ENCODE measurements at regions not wholly inside any gene's neighbourhood (a gene's known extent, or its start where the extent isn't known, plus 50 kb on each side); places are given as distances from the start of the nearest gene placed in this dataset.
A peak's percentile ranks its signal among the peaks of the same experiment; 100 is the strongest.

DNA sequence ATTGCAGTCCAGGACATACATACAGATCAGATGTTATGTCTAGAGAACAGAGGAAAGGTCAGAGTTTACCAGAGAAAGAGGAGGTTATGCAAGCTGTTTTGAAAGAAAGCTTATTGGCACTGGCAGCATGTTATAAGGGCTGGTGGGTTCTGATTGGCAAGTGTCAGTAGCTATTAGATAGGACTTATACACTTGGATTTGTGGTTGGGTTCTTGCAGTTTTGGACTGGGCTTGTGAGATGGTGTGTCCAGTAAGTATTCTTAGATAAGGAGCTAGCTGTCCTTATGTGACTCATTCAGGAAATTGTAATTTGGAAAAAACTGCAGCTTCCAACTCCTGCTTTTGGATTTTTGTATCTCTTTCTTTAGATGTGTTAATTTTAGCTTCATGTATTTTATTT, 130.7 kb upstream of the NAMPT start:
- in situ Hi-C loops (cut with HindIII; ENCODE audit: low sequenced_read_pairs), result no loop called here
- DNase-seq (ENCODE audit: low spot score), result no peak

DNA sequence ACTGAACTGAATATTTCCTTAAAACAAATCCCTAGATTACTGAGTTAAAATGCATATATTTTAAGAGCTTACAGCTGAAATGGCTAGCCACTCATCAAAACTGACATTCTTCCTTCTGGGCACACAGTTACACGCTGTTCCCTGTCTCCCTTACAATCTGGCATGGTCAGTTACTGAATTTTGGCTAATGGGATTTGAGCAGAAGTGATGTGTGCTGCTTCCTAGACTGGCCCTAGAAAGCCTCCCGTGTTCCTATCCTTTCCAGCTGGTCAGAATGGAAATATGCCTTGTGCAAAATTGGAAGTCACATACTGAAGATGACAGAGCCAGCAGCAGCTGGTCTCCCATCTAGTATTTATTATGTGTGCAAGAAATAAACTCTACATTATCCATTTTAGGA, 128.7 kb upstream of the NAMPT start:
- DNase-seq (ENCODE audit: low spot score), result peak; percentile 1
- in situ Hi-C loops (cut with HindIII; ENCODE audit: low sequenced_read_pairs), result no loop called here

DNA sequence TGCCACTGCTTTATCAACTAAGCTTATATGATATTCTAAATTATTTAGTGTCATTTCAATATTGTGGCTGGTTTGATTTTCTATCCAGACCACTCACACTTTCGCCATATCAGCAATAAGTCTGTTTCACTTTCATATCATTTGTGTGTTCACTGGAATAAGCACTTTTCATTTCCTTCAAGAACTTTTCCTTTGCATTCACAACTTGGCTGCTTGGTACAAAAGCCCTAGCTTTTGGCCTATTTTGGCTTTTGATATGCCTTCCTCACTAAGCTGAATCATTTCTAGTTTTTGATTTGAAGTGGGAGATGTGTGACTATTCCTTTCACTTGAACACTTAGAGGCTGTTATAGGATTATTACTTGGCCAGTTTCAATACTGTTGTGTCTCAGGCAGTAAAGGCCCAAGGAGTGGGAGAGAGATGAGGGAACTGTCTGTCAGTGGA, 120.9 kb upstream of the NAMPT start:
- in situ Hi-C loops (cut with HindIII; ENCODE audit: low sequenced_read_pairs), result no loop called here
- no peak for DNase-seq (ENCODE audit: low spot score)

DNA sequence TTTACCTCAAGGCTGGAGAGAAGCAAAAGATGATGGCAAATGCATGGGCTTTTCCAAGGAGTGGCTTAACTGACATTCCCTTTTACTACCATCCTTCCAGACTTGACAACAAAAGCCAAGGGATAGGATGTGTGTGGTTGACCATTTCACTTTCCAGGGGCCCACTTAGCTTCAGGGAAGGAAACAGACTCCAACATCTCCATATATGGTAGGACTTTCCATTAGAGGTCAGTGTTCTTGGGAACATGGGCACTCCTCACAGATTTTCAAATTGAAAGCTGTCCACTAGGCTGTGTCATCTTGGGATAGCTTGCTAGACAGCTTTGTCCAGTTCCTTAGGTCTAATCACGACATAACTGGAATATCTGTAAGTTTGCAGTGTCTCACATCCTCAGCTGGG, 118.1 kb upstream of the NAMPT start:
- DNase-seq (ENCODE audit: low spot score), result no peak
- in situ Hi-C loops (cut with HindIII; ENCODE audit: low sequenced_read_pairs), result no loop called here

DNA sequence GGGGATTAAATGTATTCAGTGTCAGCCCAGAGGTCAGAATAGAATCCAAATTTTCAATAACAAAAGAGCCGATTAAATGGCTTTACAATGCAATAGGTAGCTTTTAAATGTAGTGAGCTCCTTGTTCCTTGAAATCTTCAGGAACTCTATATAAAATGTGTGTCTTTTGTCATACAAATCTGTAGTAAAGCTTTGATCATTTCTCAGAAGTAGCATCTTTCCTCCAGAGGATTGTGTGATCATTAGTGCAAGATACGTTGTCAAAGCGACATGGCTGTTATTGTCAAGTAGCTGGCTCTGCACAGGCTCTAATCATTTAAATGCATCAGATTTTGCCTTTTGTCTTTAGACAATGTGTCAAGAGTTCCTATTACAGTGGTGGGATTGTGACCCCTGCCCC, 116.1 kb upstream of the NAMPT start:
- in situ Hi-C loops (cut with HindIII; ENCODE audit: low sequenced_read_pairs), result no loop called here
- DNase-seq (ENCODE audit: low spot score), result no peak

DNA sequence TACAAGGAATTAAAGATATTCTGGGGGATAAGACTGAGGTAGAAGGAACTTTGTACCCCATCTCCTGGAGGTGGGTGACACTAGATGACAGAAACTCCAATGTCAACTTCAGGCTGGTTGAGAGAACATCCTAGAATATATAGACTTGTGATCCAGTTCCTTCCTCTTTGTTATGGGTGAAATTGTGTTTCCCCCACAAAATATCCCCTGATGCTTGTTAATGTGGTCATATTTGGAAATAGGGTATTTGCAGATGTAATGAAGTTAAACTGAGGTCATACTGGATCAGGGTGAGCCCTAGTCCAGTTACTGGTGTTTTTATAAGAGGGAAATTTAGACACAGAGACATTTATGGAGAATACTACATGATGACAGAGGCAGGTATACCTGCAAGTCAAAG, 114.0 kb upstream of the NAMPT start:
- DNase-seq (ENCODE audit: low spot score), result no peak
- in situ Hi-C loops (cut with HindIII; ENCODE audit: low sequenced_read_pairs), result no loop called here

DNA sequence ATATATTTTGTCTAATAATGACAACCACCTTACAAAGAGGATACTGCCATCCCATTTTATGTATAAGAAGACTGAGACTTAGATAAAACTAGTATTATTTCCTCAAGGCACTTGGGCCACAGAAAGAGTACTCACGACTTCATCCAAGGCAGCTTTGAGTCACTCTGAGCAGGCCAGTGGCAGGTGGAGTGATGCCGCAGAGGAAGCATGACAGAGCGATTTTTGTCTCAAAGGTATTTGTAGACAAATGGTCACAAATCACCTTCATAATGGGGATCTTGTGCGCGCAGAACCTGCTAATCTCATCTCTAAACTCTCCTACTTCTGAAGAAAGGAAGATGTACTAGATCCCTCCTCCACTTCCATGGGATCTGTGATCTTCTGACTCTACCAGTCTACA, 113.2 kb upstream of the NAMPT start:
- in situ Hi-C loops (cut with HindIII; ENCODE audit: low sequenced_read_pairs), result no loop called here

DNA sequence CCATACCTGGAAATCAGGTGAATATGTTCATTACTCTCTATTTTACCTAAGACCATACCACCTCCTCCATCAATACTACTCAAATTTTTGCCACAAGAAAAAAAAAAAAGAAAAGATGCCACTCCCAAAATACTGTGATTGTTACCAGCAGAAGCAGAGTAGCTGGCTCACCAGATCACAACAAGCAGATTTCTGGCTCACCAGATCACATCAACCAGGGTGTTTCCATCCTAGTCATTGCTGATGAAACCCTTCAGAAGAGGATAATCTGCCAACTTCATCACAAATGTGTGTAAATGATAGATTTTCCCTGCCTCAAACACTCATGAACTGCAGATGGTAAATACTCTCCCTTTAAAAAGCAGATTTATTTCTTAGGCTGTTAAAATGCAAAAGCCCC, 109.7 kb upstream of the NAMPT start:
- in situ Hi-C loops (cut with HindIII; ENCODE audit: low sequenced_read_pairs), result no loop called here
- DNase-seq (ENCODE audit: low spot score), result no peak

More for the DNA sequence above, 113.2 kb upstream of the NAMPT start:
- DNase-seq (ENCODE audit: low spot score), result no peak

DNA sequence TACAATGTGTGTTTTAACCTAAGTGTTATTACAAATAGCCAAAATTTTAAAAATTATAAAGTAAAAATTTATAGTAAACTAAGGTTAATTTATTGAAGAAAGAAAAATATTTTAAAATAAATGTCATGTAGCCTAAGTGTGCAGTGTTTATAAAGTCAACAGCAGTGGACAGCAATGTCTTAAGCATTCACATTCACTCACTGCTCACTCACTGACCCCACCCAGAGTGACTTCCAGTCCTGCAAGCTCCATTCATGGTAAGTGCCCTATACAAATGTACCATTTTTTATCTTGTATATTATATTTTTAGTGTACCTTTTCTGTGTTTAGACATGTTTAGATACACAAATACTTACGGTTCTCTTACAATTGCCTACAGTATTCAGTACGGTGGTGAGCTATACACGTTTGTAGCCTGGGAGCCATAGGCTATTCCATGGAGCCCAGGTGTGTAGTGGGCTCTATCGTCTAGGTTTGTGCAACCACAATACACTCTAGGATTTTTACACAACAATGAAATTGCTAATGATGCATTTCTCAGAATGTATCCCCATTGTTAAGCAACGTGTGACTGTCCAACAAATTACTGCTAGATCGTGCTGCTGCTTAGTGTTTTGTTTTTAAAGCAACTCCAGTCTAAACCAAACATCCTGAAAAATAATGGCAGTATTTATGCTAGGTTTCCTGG, 108.9 kb upstream of the NAMPT start:
- DNase-seq (ENCODE audit: low spot score), result no peak
- in situ Hi-C loops (cut with HindIII; ENCODE audit: low sequenced_read_pairs), result no loop called here

DNA sequence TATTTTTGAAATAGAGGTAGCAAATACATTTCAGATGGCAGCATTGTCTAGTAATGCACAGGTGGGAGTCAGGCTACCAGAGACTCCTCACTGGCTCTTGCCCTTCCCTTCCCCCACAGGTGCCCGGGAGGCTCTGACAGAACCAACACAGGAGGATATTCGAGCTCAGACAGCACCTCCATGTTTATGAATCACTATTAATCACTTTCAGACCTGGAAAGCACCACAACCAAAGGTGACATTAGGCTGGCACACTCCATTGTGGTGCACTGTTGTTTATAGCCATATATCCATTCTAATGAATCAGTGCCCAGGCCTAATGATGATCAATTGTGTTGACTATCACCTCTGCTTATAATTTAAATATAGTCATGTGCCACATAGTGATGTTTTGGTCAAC, 107.8 kb upstream of the NAMPT start:
- in situ Hi-C loops (cut with HindIII; ENCODE audit: low sequenced_read_pairs), result no loop called here
- no peak for DNase-seq (ENCODE audit: low spot score)

DNA sequence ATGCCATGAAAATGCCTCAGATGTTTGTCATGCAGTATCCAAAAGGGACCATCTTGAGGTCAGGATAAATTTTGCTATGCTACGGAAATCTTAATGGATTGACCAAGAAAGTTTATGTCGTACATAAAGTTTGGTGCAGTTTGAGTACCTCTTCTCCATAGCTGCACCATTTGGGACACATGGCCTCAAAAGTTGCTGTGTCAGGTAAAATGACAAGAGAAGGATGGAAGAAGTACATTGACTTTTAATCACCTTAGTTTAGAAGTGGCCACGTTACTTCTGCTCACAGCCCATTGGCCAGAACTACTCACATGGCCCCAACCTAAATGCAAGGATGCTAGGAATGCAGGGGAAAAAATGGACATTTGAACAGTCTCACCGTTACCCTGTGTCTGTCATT, 107.4 kb upstream of the NAMPT start:
- in situ Hi-C loops (cut with HindIII; ENCODE audit: low sequenced_read_pairs), result no loop called here
- no peak for DNase-seq (ENCODE audit: low spot score)

DNA sequence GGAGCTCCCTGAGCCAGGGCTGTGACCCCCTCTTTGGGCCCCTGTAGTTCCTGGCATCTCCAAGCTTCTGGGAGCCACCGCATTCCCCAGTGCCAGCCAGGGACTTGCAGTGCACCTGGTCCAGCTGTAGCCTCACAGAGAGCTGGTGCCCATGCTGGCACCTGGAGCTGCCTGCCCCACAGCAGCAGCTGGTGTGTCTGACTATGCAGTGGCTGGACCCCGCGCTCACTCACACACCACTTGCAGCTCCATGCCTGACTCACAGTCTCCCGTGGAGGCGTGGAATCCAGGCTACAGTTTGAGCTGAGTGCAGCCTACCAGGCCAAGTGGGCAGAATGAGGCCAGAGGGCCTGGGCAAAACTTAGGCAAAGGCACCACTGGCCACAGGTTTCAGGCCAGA, 102.2 kb upstream of the NAMPT start:
- no peak for DNase-seq (ENCODE audit: low spot score)
- in situ Hi-C loops (cut with HindIII; ENCODE audit: low sequenced_read_pairs), result no loop called here

DNA sequence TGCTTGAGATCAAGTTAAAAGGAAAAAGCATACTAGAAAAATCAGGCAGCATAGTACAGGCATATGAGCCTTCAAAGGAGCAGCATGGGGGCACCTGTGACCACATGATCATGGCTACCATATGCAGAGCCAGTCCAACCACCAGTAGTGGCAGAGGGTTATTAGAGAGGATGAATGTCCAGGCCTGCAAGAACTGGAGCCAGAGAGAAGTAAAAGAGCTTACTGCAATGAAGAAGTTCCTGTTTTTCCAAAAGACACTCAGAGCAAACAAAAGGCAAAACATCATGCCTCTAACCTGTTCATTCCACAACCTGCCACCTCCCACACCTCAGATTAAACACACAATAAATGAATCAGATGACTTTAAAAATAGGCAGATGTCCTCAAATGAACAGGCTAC, 99.6 kb upstream of the NAMPT start:
- in situ Hi-C loops (cut with HindIII; ENCODE audit: low sequenced_read_pairs), result no loop called here
- DNase-seq (ENCODE audit: low spot score), result no peak

DNA sequence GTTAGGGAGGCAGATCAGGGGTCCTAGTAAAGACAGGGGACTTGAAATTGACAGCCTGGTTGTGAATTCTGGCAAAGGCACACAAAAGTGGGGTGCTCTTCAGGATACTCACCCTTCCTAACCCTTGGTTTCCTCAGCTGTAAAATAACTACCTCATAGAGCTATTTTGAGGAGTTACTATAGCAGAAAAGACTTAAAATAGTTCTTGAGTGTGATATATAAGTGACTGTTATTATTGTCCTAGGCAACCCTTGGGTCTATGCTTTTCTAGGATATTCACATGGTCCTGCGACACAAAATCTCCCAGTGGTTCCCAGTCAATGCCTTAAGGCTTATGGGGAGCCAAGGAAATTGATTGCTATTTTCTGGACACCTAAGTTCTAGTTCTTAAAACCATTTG, 98.1 kb upstream of the NAMPT start:
- no peak for DNase-seq (ENCODE audit: low spot score)
- in situ Hi-C loops (cut with HindIII; ENCODE audit: low sequenced_read_pairs), result no loop called here

DNA sequence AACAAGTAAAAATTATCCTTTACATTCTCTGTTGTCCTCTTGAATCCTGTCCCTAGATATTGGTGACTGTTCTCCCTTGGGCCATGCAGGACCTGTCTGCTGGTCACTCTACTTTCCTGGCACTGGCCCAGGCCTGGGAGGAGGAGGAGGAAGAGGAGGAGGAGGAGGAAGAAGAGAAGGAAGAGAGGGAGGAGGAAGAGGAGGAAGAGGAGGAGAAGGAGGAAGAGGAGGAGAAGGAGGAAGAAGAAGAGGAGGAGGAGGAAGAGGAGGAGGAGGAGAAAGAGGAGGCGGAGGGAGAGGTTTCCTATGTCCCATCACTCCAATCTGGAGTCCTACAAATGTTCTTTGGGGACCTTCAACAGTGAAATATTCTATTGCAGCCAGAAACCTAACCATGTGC, 97.3 kb upstream of the NAMPT start:
- DNase-seq (ENCODE audit: low spot score), result no peak
- in situ Hi-C loops (cut with HindIII; ENCODE audit: low sequenced_read_pairs), result no loop called here

DNA sequence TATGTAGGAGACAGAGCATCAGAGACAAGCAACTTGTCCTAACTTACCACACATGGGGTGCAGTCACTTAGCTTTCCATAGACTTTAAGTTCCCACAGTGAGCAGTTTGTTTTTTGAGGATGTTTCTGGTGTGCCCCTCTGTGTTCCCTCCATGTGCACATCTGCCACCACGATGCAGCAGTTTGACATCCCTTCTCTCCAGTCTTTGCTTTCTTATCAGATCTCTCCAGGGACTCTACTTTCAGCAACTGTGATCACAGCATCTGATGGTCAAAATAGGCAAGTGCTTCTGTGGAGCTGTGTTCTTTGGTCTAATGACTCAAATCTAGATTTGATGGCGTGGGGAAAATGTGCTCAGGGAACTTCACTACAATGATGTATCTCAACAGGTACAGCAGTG, 96.5 kb upstream of the NAMPT start:
- in situ Hi-C loops (cut with HindIII; ENCODE audit: low sequenced_read_pairs), result no loop called here
- DNase-seq (ENCODE audit: low spot score), result no peak

DNA sequence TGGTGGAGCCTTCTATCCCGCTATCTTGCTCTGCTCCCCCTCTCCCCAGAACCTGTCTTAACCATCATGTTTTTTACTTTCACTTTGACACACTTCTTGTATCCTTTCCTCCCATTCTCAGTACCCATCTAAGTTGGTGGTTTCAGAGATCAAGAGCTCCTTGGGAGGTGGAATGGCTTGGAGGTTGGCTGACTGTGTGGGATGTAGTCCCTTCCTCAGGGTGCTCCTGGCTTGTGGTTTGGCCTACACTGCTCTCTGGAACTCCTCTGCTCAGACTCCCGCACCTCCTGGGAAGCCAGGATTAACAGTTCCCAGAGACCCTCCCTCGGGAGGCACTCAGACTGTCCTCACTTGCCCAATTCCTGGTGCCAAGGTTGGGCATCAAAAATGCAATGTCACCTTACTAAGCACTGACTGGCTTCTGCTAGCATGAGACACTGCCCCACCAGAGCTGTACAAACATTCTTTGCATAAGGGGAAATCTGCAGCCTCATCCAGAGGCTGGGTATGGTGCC, 93.1 kb upstream of the NAMPT start:
- in situ Hi-C loops (cut with HindIII; ENCODE audit: low sequenced_read_pairs), result no loop called here
- DNase-seq (ENCODE audit: low spot score), result no peak

DNA sequence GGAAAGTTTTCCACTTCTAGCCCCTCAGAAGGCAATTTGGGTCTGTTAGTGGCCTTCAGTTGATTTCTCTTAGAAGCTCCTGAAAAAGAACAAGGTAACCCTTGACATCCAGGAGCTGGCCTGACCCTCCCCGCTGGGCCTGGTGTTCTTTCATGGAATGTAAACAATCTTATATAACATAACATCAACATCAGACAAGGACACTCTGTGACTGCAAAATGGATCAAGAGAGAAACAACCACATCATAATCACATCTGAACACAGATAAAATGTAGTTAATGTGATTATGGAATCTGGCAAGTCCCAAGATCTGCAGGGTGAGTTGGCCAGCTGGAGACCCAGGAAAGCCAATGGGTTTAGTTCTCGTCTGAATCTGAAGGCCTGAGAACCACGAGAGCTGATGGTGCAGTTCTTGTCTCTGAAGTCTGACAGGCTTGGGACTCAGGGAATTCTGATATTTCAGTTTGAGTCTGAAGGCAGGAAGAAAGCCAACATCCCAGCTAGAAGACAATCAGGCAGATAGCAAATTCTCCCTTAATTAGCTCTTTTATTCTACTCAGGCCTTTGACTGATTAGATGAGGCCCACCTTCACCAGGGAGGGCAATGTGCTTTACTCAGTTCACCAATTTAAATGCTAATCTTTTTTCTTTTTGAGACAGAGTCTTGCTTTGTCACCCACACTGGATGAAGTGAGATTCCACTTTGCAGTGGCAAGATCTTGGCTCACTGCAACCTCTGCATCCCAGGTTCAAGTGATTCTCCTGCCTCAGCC, 91.4 kb upstream of the NAMPT start:
- DNase-seq (ENCODE audit: low spot score), result no peak

DNA sequence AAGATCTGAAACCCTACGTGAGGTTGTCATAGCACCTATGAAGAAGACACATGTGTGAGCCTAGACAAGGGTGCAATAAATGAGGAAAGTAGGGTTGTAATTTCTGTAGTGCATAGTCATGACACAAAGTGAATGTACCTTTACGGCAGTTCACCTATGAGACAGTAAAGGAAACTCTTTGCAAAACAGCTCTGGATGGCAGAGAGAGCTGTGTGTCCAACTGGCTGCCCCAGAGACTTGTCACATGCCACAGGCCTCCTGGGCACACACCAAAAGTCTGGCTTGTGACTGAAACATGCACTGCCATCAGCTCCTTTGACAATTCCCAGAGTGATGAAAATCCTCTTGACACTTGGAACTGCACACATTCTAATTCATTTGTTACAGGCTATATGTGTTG, 90.7 kb upstream of the NAMPT start:
- no peak for DNase-seq (ENCODE audit: low spot score)
- in situ Hi-C loops (cut with HindIII; ENCODE audit: low sequenced_read_pairs), result no loop called here

More for the DNA sequence above, 91.4 kb upstream of the NAMPT start:
- in situ Hi-C loops (cut with HindIII; ENCODE audit: low sequenced_read_pairs), result no loop called here

DNA sequence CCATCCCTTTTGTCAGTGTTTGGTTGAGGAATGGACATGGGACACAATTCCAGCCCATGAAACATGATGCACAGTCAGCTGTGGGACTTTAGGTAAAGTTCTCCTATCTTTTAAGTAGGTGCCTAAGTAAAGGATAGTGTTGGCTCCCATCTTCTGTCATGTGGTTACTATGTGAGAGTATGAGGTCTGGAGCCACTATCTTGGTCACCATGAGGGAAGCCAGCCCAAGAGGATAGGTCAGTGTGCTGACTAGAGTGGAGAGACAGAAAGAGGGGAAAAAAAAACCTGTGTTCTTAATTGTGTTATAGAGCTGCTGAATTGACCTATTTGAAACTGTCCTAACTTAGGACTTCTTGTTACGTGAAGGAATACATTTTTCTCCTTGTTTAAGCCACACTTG, 89.7 kb upstream of the NAMPT start:
- in situ Hi-C loops (cut with HindIII; ENCODE audit: low sequenced_read_pairs), result no loop called here
- DNase-seq (ENCODE audit: low spot score), result no peak

Measured in G401 (cell line).